ENCODE measurements at regions not wholly inside any gene's neighbourhood (a gene's known extent, or its start where the extent isn't known, plus 50 kb on each side); places are given as distances from the start of the nearest gene placed in this dataset.

DNA sequence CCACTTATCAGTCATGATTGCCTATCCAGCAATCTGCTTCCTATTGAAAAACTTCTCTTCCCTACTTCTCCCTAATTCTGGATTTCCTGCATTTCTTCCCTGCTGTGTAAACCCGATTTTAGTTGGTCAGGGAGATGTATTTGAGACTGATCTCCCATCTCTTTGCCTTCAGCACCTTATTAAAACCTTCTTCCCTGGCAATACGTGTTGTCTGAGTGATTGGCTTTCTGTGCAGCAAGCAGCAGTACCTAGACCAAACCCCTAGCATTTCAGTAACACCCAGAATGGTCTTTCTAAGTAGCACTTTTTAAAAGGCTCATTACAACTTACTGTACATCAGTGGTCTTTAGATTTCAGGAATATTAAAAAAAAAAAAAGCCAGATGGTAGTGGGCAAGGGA, 99.1 kb upstream of the PDE10A start:
- TF ChIP-seq, protein P1, sequence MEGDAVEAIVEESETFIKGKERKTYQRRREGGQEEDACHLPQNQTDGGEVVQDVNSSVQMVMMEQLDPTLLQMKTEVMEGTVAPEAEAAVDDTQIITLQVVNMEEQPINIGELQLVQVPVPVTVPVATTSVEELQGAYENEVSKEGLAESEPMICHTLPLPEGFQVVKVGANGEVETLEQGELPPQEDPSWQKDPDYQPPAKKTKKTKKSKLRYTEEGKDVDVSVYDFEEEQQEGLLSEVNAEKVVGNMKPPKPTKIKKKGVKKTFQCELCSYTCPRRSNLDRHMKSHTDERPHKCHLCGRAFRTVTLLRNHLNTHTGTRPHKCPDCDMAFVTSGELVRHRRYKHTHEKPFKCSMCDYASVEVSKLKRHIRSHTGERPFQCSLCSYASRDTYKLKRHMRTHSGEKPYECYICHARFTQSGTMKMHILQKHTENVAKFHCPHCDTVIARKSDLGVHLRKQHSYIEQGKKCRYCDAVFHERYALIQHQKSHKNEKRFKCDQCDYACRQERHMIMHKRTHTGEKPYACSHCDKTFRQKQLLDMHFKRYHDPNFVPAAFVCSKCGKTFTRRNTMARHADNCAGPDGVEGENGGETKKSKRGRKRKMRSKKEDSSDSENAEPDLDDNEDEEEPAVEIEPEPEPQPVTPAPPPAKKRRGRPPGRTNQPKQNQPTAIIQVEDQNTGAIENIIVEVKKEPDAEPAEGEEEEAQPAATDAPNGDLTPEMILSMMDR (IDR thresholded peaks at IDR 0.05), result no peak
- no peak for TF ChIP-seq POLR2A (IDR thresholded peaks at IDR 0.05)

Measured in right lobe of liver (tissue), 4 donors.